ENCODE measurements at regions not wholly inside any gene's neighbourhood (a gene's known extent, or its start where the extent isn't known, plus 50 kb on each side); places are given as distances from the start of the nearest gene placed in this dataset.

DNA sequence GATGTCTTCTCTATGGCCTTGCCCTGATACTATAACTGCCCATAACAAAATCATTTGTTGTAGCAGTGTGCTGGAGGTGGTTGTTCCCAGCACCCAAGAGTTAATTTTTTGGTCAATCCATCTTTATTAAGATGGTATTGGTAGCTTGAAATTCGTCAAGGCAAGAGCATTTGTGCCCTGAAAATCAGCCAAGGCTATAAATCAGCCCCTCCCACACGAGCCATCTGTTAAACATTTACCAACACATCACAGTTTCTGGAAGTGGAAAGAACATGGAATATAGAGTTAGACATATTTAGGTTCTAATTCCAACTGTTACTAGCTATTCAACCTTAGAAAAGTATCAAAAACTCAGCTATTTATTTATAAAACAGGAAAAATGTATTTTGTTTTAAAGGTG, 888.4 kb upstream of the GJE1 start:
- Histone ChIP-seq H3K27me3 (ENCODE audit: control insufficient read depth, insufficient read depth, low read length) (no peaks in the 10 kb centered on the region), H3K4me1 (ENCODE audit: control insufficient read depth, insufficient read depth, low read length) (no peaks in the 10 kb centered on the region), H3K9ac (ENCODE audit: low read depth, low read length) (no peak overlapping the region), H3K9me3 (replicated peaks; ENCODE audit: low read length) (no peaks in the 10 kb centered on the region), H3K36me3 (ENCODE audit: insufficient read depth, low read length) (no peaks in the 10 kb centered on the region), H3K4me2 (ENCODE audit: low read length) (no peak overlapping the region), H3K4me3 (ENCODE audit: low read length) (no peak overlapping the region)

DNA sequence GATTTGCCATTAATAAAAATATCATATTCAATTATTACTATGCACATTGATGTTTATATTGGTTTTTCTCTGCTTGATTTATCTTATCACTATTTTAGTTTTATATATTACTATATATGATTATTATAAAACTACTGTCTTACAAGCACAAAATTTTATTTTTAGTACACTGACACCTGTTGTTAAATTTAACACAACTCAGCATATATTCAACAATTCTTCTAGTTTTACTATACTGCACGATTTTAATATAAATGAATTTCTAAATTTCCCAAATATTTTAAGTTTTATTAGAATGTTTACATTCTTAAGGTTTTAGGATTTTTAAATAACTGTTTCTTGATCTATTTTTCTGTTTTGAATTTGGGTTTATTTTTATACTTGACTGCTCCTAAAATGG, 889.8 kb upstream of the GJE1 start:
- no peak overlapping the region for H3K4me3 ChIP-seq (ENCODE audit: low read length)

DNA sequence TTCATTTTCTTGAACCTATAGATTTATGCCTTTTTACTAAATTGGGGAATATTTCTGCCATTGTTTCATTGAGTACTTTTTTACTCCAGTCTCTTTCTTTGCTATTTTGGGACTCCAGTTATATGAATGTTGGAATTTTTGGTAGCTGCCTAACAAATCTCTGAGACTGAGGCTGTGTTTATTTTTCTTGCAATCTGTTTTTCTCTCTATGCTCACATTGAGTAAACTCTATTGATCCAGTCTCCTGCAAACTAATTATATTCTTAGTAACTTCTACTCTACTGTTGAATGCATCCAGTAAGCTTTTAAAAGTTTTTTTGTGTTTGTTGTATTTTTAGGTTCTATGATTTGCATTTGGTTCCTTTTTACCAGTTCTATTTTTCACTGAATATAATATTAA, 903.4 kb upstream of the GJE1 start:
- Histone ChIP-seq H3K4me3 (ENCODE audit: low read length) (no peak overlapping the region), H3K4me1 (ENCODE audit: control insufficient read depth, insufficient read depth, low read length) (no peaks in the 10 kb centered on the region), H3K9me3 (replicated peaks; ENCODE audit: low read length) (no peaks in the 10 kb centered on the region), H3K36me3 (ENCODE audit: insufficient read depth, low read length) (no peaks in the 10 kb centered on the region), H3K9ac (ENCODE audit: low read depth, low read length) (no peak overlapping the region), H3K27me3 (ENCODE audit: control insufficient read depth, insufficient read depth, low read length) (no peaks in the 10 kb centered on the region), H3K4me2 (ENCODE audit: low read length) (no peak overlapping the region)

More for the DNA sequence above, 889.8 kb upstream of the GJE1 start:
- Histone ChIP-seq H3K9ac (ENCODE audit: low read depth, low read length) (no peak overlapping the region), H3K36me3 (ENCODE audit: insufficient read depth, low read length) (no peaks in the 10 kb centered on the region), H3K4me2 (ENCODE audit: low read length) (no peak overlapping the region), H3K27me3 (ENCODE audit: control insufficient read depth, insufficient read depth, low read length) (no peaks in the 10 kb centered on the region), H3K9me3 (replicated peaks; ENCODE audit: low read length) (no peaks in the 10 kb centered on the region), H3K4me1 (ENCODE audit: control insufficient read depth, insufficient read depth, low read length) (no peaks in the 10 kb centered on the region)

DNA sequence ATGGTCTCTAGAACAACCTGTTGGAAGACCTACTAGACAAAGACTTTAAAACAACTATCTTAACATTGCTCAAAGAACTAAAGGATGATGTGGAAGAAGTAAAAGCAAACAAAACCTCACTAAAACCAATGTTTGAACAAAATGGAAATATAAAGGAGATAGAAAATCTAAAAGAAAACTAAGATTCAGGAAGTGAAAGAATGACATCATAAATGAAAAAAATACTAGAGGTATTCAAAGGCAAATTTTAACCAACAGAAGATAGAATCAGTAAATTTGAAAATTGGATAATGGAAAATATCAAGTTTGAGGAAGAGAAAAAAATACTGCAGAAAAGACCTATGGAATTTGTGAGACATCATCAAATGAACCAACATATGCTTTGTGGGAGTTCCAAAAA, 914.1 kb upstream of the GJE1 start:
- Histone ChIP-seq H3K36me3 (ENCODE audit: insufficient read depth, low read length) (no peaks in the 10 kb centered on the region), H3K4me1 (ENCODE audit: control insufficient read depth, insufficient read depth, low read length) (no peaks in the 10 kb centered on the region), H3K9ac (ENCODE audit: low read depth, low read length) (no peak overlapping the region), H3K27me3 (ENCODE audit: control insufficient read depth, insufficient read depth, low read length) (no peaks in the 10 kb centered on the region), H3K4me3 (ENCODE audit: low read length) (no peak overlapping the region), H3K9me3 (replicated peaks; ENCODE audit: low read length) (no peaks in the 10 kb centered on the region), H3K4me2 (ENCODE audit: low read length) (no peak overlapping the region)

DNA sequence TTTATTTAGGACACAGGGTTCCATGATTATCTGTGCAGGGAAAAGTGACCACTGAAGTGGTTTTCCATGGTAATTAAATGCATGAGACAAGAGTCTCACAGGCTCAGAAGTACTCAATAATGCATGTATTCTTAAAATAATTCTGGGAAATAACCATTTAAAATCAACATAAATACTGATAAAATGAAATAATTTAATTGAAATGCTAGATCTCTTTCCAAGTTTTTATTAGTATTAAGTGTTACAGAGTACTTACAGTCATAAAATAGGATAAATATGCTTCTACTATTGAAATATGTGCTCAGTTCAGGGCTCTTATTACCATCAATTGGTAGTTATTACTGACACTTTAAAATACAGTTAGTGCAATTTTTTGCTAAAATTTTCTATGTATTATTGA, 916.0 kb upstream of the GJE1 start:
- no peak overlapping the region for H3K4me2 ChIP-seq (ENCODE audit: low read length)
- H3K9ac ChIP-seq (ENCODE audit: low read depth, low read length), result no peak overlapping the region
- H3K9me3 ChIP-seq (replicated peaks; ENCODE audit: low read length), result no peaks in the 10 kb centered on the region
- H3K36me3 ChIP-seq (ENCODE audit: insufficient read depth, low read length), result no peaks in the 10 kb centered on the region
- H3K4me1 ChIP-seq (ENCODE audit: control insufficient read depth, insufficient read depth, low read length), result no peaks in the 10 kb centered on the region
- no peaks in the 10 kb centered on the region for H3K27me3 ChIP-seq (ENCODE audit: control insufficient read depth, insufficient read depth, low read length)
- no peak overlapping the region for H3K4me3 ChIP-seq (ENCODE audit: low read length)

DNA sequence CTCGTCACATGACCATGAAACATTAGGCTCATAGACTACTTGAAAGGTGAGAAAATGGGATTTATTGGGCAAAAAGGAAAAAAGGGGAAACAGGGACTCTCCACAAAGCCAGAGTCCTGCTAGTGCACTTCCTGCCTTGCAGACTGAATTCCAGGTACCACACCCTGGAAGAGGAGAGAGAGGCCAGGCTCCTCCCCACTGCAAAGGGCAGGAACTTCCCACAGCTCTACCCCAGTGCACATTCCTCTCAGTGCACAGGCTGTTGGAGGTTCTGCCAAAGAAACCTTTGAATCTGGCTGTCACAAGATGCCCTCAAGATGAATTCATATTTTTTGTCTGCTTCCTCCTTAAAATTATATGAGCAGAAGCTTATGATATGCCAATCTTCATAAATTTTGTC, 920.4 kb upstream of the GJE1 start:
- Histone ChIP-seq H3K9ac (ENCODE audit: low read depth, low read length) (no peak overlapping the region), H3K4me2 (ENCODE audit: low read length) (no peak overlapping the region), H3K27me3 (ENCODE audit: control insufficient read depth, insufficient read depth, low read length) (no peaks in the 10 kb centered on the region), H3K9me3 (replicated peaks; ENCODE audit: low read length) (no peaks in the 10 kb centered on the region), H3K4me3 (ENCODE audit: low read length) (no peak overlapping the region), H3K36me3 (ENCODE audit: insufficient read depth, low read length) (no peaks in the 10 kb centered on the region), H3K4me1 (ENCODE audit: control insufficient read depth, insufficient read depth, low read length) (no peaks in the 10 kb centered on the region)

DNA sequence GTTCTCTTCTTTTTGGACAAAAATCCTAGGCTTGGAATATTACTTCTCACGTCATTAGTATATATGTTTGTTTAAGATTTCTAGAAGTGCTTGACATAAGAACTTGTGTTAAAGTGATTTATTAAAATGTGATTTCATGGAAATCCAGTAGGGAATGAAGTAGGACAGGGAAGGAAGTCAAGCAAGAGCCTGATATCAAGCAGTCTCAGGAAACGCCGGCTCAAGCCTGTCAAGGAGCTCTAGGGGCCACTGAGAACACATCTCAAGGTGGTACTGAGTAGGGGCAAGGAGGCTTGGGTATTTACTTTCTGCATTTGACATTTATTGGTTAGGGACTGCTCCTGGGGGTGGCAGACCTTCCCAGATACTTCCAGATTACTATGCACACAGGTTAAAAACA, 920.9 kb upstream of the GJE1 start:
- no peak overlapping the region for H3K9ac ChIP-seq (ENCODE audit: low read depth, low read length)
- H3K4me2 ChIP-seq (ENCODE audit: low read length), result no peak overlapping the region
- H3K4me3 ChIP-seq (ENCODE audit: low read length), result no peak overlapping the region
- H3K27me3 ChIP-seq (ENCODE audit: control insufficient read depth, insufficient read depth, low read length), result no peaks in the 10 kb centered on the region
- H3K4me1 ChIP-seq (ENCODE audit: control insufficient read depth, insufficient read depth, low read length), result no peaks in the 10 kb centered on the region
- no peaks in the 10 kb centered on the region for H3K36me3 ChIP-seq (ENCODE audit: insufficient read depth, low read length)
- H3K9me3 ChIP-seq (replicated peaks; ENCODE audit: low read length), result no peaks in the 10 kb centered on the region

DNA sequence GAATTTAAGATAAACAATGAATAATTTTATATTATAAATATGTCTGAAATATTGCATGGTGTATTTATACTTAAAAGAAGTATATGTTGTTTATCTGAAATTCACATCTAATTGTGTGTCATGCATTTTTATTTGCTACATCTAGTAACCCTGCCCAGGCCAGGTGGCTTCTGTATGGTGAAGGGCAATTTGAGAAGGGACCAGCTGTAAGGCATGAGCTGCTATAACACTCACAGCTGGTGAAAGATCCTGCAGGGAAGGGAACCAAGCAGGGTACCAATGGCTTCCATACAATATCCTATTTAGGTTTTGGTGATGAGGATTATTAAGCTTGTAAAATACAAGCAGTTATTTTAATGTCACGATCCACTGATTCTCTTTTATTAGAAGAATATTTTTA, 921.8 kb upstream of the GJE1 start:
- Histone ChIP-seq H3K4me2 (ENCODE audit: low read length) (no peak overlapping the region), H3K36me3 (ENCODE audit: insufficient read depth, low read length) (no peaks in the 10 kb centered on the region), H3K27me3 (ENCODE audit: control insufficient read depth, insufficient read depth, low read length) (no peaks in the 10 kb centered on the region), H3K4me1 (ENCODE audit: control insufficient read depth, insufficient read depth, low read length) (no peaks in the 10 kb centered on the region), H3K4me3 (ENCODE audit: low read length) (no peak overlapping the region), H3K9me3 (replicated peaks; ENCODE audit: low read length) (no peaks in the 10 kb centered on the region), H3K9ac (ENCODE audit: low read depth, low read length) (no peak overlapping the region)

DNA sequence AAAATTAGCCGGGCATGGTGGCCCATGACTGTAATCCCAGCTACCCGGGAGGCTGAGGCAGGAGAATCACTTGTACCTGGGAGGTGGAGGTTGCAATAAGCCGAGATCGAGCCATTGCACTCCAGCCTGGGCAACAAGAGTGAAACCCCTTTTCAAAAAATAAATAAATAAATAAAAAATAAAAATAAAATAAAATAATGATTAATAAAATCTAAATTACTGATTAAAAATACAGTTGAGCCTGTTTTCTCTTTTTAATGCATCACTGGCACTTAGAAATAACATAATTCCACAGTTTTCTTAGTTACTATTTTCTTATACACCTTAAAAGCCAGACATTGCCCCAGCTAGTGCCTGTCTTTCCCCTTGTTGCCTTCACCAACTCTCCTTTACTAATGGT, 922.8 kb upstream of the GJE1 start:
- no peaks in the 10 kb centered on the region for H3K9me3 ChIP-seq (replicated peaks; ENCODE audit: low read length)
- H3K4me3 ChIP-seq (ENCODE audit: low read length), result no peak overlapping the region
- H3K9ac ChIP-seq (ENCODE audit: low read depth, low read length), result no peak overlapping the region
- H3K36me3 ChIP-seq (ENCODE audit: insufficient read depth, low read length), result no peaks in the 10 kb centered on the region
- no peaks in the 10 kb centered on the region for H3K4me1 ChIP-seq (ENCODE audit: control insufficient read depth, insufficient read depth, low read length)
- H3K27me3 ChIP-seq (ENCODE audit: control insufficient read depth, insufficient read depth, low read length), result no peaks in the 10 kb centered on the region
- H3K4me2 ChIP-seq (ENCODE audit: low read length), result no peak overlapping the region

DNA sequence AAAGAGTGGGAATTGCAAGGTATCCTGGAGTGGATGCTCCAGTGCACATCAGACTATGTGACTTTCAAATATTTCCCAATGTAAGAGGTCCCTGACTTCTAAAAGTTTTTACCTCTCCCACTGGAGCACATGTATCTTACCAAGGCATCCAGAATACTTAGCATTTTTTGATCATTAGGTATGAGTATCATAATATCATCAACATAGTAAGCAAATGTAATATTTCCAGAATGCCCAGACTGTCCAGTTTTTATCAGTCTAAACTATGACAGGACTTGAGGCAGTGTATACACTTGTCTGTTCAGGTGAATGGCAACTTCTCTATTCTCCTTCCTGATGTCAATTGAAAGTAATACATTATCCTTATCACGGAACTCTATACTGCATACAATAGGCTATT, 924.6 kb upstream of the GJE1 start:
- no peaks in the 10 kb centered on the region for H3K36me3 ChIP-seq (ENCODE audit: insufficient read depth, low read length)
- H3K4me1 ChIP-seq (ENCODE audit: control insufficient read depth, insufficient read depth, low read length), result peaks cover 9% of the 10 kb centered on the region
- H3K9me3 ChIP-seq (replicated peaks; ENCODE audit: low read length), result no peaks in the 10 kb centered on the region
- H3K4me3 ChIP-seq (ENCODE audit: low read length), result no peak overlapping the region
- no peak overlapping the region for H3K9ac ChIP-seq (ENCODE audit: low read depth, low read length)
- no peak overlapping the region for H3K4me2 ChIP-seq (ENCODE audit: low read length)
- no peaks in the 10 kb centered on the region for H3K27me3 ChIP-seq (ENCODE audit: control insufficient read depth, insufficient read depth, low read length)

DNA sequence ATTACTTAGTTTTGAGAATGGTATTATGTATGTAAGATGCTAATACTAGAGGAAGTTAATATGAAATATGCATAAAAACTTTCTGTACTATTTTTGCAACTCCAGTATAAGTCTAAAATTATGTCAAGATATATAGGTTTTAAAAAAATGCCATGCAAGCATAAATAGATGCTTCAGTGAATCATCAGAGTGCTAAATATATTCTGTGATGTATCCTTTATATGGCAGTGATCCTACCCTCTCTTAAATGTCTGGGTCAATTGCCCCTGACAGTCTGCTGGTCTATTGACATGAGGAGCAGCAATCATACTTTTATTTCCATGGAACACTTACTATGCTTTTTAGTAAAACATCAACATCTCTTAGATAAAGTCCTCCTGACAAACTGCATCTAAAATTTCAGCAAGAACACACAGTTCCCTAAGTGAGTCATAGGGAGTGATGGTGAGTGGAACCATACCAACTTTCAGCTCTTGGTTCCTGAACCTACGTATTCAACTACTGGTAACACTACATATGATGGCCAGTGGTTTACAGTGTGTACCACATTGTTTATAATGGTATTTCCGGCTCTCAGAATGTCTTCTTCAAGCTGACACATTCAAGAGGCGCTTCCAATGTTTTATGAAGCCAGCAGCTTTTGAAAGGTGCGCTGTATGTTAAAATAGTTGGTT, 928.7 kb upstream of the GJE1 start:
- H3K4me2 ChIP-seq (ENCODE audit: low read length), result peak overlapping the region; percentile 9
- H3K27me3 ChIP-seq (ENCODE audit: control insufficient read depth, insufficient read depth, low read length), result no peaks in the 10 kb centered on the region

DNA sequence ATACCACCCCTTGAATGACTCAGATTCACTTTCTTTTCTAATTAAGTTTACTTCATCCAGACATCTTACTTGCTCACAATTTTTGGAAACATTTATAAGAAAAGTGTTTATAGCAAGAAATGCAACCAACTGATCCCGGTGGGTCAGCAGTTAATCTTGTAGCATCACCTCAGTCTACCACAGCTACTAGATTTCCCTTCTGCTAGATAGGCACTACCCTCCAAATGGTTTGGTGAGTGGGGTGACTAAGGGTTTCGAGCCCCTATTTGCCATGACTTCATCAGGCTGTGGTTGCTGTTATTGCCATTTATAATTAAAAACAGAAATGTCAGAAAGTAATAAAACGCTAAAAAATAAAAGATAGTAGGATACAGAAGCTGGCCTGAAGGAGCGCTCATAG, 930.1 kb upstream of the GJE1 start:
- H3K27me3 ChIP-seq (ENCODE audit: control insufficient read depth, insufficient read depth, low read length), result no peaks in the 10 kb centered on the region
- H3K9ac ChIP-seq (ENCODE audit: low read depth, low read length), result no peak overlapping the region
- no peak overlapping the region for H3K4me2 ChIP-seq (ENCODE audit: low read length)
- H3K4me3 ChIP-seq (ENCODE audit: low read length), result no peak overlapping the region
- H3K9me3 ChIP-seq (replicated peaks; ENCODE audit: low read length), result no peaks in the 10 kb centered on the region
- H3K36me3 ChIP-seq (ENCODE audit: insufficient read depth, low read length), result no peaks in the 10 kb centered on the region
- H3K4me1 ChIP-seq (ENCODE audit: control insufficient read depth, insufficient read depth, low read length), result peaks cover 9% of the 10 kb centered on the region

More for the DNA sequence above, 928.7 kb upstream of the GJE1 start:
- Histone ChIP-seq H3K9me3 (replicated peaks; ENCODE audit: low read length) (no peaks in the 10 kb centered on the region), H3K9ac (ENCODE audit: low read depth, low read length) (no peak overlapping the region), H3K4me3 (ENCODE audit: low read length) (no peak overlapping the region), H3K4me1 (ENCODE audit: control insufficient read depth, insufficient read depth, low read length) (peaks cover 9% of the 10 kb centered on the region), H3K36me3 (ENCODE audit: insufficient read depth, low read length) (no peaks in the 10 kb centered on the region)

Data from skeletal muscle satellite cell (primary cell).